SK-N-SH treated with all-trans-retinoic acid at 6 μM for 48 hours (cell line): ENCODE measurements at regions not wholly inside any gene's neighbourhood (a gene's known extent, or its start where the extent isn't known, plus 50 kb on each side); places are given as distances from the start of the nearest gene placed in this dataset.

Experiments used
- ATAC-seq: fragments of 200-7000 bp; cut with Tn5 transposase; 3 replicates; pipeline ENCODE4 v1.9.1; 2020; ENCODE audit warnings: mild to moderate bottlenecking, moderate library complexity
- ARNTL ChIP-seq: fragments of 450-650 bp; formaldehyde crosslinking; IDR thresholded peaks from 2 replicates; pipeline ENCODE4 v1.5.0; 2020; ENCODE audit warnings: low read depth, mild to moderate bottlenecking, moderate library complexity, borderline replicate concordance
- BACH2 ChIP-seq: fragments of 250-450 bp; sonication (Bioruptor Pico); IDR thresholded peaks from 2 replicates; pipeline ENCODE4 v1.9.0; 2021; ENCODE audit warnings: mild to moderate bottlenecking, borderline replicate concordance
- CSDC2 ChIP-seq: fragments of 250-450 bp; sonication (Bioruptor Pico); IDR thresholded peaks from 2 replicates; pipeline ENCODE4 v1.5.0; 2020; ENCODE audit warnings: mild to moderate bottlenecking, moderate library complexity
- CSRNP3 ChIP-seq: fragments of 250-450 bp; sonication (Bioruptor Pico); IDR thresholded peaks from 2 replicates; pipeline ENCODE4 v1.5.1; 2021; ENCODE audit warnings: mild to moderate bottlenecking, moderate library complexity
- ESRRG ChIP-seq: fragments of 250-450 bp; sonication (Bioruptor Pico); IDR thresholded peaks from 2 replicates; pipeline ENCODE4 v1.6.1; 2021; ENCODE audit warnings: mild to moderate bottlenecking
- GLIS3 ChIP-seq: fragments of 250-450 bp; sonication (Bioruptor Pico); IDR thresholded peaks from 2 replicates; pipeline ENCODE4 v1.5.0; 2020; ENCODE audit warnings: mild to moderate bottlenecking, moderate library complexity
- ISL1 ChIP-seq: fragments of 250-450 bp; sonication (Bioruptor Pico); IDR thresholded peaks from 2 replicates; pipeline ENCODE4 v2.1.2; 2022; ENCODE audit warnings: mild to moderate bottlenecking, moderate library complexity
- OSR1 ChIP-seq: fragments of 250-450 bp; sonication (Bioruptor Pico); IDR thresholded peaks from 2 replicates; pipeline ENCODE4 v1.8.0; 2022; ENCODE audit warnings: moderate library complexity, mild to moderate bottlenecking, inconsistent platforms
- PPARA ChIP-seq: fragments of 250-450 bp; sonication (Bioruptor Pico); IDR thresholded peaks from 2 replicates; pipeline ENCODE4 v1.5.0; 2020; ENCODE audit warnings: mild to moderate bottlenecking, borderline replicate concordance
- RARB ChIP-seq: fragments of 250-450 bp; sonication (Bioruptor Pico); IDR thresholded peaks from 2 replicates; pipeline ENCODE4 v1.8.0; 2021; ENCODE audit warnings: mild to moderate bottlenecking, moderate library complexity
- SNAI2 ChIP-seq: fragments of 250-450 bp; sonication (Bioruptor Pico); IDR thresholded peaks from 2 replicates; pipeline ENCODE4 v1.5.0; 2020; ENCODE audit warnings: mild to moderate bottlenecking, moderate library complexity
- TCF4 ChIP-seq: fragments of 250-450 bp; sonication (Bioruptor Pico); IDR thresholded peaks from 2 replicates; pipeline ENCODE4 v1.8.0; 2021; ENCODE audit warnings: mild to moderate bottlenecking, moderate library complexity, borderline replicate concordance
- TOX ChIP-seq: fragments of 250-450 bp; sonication (Bioruptor Pico); IDR thresholded peaks from 2 replicates; pipeline ENCODE4 v1.8.0; 2021; ENCODE audit warnings: mild to moderate bottlenecking, moderate library complexity, borderline replicate concordance
- ZC3H10 ChIP-seq: fragments of 250-450 bp; sonication (Bioruptor Pico); IDR thresholded peaks from 2 replicates; pipeline ENCODE4 v1.5.1; 2021; ENCODE audit warnings: mild to moderate bottlenecking, moderate library complexity
- ZFP30 ChIP-seq: fragments of 450-650 bp; formaldehyde crosslinking; IDR thresholded peaks from 2 replicates; pipeline ENCODE4 v1.5.0; 2022; ENCODE audit warnings: mild to moderate bottlenecking, moderate library complexity
- ZNF565 ChIP-seq: fragments of 450-650 bp; formaldehyde crosslinking; conservative IDR thresholded peaks from 2 replicates; pipeline ENCODE4 v1.5.0; 2020; ENCODE audit warnings: low read depth, mild to moderate bottlenecking, moderate library complexity
- ZNF70 ChIP-seq: fragments of 450-650 bp; formaldehyde crosslinking; IDR thresholded peaks from 2 replicates; pipeline ENCODE4 v1.5.0; 2020; ENCODE audit warnings: mild to moderate bottlenecking, moderate library complexity
- ZNF8 ChIP-seq: fragments of 450-650 bp; formaldehyde crosslinking; IDR thresholded peaks from 2 replicates; pipeline ENCODE4 v1.5.0; 2020; ENCODE audit warnings: mild to moderate bottlenecking, moderate library complexity
- TF ChIP-seq, protein P1 (sequence below): fragments of 250-450 bp; sonication (Bioruptor Pico); IDR thresholded peaks from 2 replicates; pipeline ENCODE4 v1.5.1; 2020; ENCODE audit warnings: low read depth, mild to moderate bottlenecking, moderate library complexity
- TF ChIP-seq, protein P2 (sequence below): fragments of 250-450 bp; sonication (Bioruptor Pico); IDR thresholded peaks from 2 replicates; pipeline ENCODE4 v1.8.0; 2021; ENCODE audit warnings: low read depth, mild to moderate bottlenecking, moderate library complexity, borderline replicate concordance
- TF ChIP-seq, protein P3 (sequence below): fragments of 250-450 bp; sonication (Bioruptor Pico); IDR thresholded peaks from 2 replicates; pipeline ENCODE4 v1.5.0; 2020; ENCODE audit warnings: mild to moderate bottlenecking, moderate library complexity
- TF ChIP-seq, protein P4 (sequence below): fragments of 250-450 bp; sonication (Bioruptor Pico); IDR thresholded peaks from 2 replicates; pipeline ENCODE4 v1.8.0; 2020; ENCODE audit warnings: mild to moderate bottlenecking, moderate library complexity, borderline replicate concordance

DNA sequence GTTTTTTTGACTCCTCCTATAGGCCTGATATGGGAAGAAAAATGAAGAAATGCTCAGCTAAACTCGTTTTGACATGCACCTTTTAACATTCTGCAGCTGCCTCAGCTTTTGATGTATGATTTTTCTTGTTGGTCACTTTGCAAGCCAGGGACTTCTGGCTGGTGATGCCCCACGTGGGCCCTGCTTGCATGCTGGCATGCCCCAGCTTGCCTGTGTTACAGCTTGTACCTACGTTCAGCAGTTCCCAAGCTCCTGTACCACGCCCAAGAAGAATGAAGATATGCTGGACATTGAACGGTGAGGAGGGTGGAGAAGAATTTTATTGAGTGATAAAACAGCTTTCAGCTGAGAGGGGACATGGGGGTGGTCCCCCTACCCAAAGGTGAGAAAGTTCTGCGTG, 245.6 kb upstream of the FZD8 start (continued):
- TF ChIP-seq, protein P1, sequence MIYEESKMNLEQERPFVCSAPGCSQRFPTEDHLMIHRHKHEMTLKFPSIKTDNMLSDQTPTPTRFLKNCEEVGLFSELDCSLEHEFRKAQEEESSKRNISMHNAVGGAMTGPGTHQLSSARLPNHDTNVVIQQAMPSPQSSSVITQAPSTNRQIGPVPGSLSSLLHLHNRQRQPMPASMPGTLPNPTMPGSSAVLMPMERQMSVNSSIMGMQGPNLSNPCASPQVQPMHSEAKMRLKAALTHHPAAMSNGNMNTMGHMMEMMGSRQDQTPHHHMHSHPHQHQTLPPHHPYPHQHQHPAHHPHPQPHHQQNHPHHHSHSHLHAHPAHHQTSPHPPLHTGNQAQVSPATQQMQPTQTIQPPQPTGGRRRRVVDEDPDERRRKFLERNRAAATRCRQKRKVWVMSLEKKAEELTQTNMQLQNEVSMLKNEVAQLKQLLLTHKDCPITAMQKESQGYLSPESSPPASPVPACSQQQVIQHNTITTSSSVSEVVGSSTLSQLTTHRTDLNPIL (CRISPR knock-in tag): no peak

DNA sequence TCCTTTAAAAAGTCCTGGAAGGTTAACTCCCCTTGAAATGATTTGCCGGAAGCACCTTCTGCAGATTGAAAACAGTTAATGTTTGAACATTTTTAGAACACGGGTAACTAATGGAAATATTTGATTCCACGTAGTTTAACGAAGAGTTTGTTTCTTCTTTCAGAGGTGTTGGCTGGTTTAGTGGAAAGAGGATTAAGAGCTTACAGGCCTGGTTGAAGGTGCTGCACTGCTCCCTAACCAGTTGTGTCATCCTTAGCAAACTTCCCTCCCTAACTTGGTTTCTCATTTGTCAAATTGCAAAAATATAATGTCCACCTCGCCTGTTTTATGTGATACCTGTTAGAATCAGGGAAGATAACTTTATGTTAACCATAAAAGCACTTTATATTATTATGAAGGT, 243.0 kb upstream of the FZD8 start:
- TF ChIP-seq PPARA (CRISPR knock-in tag): no peak
- no peak for TF ChIP-seq TOX (CRISPR knock-in tag)
- TF ChIP-seq, protein P2, sequence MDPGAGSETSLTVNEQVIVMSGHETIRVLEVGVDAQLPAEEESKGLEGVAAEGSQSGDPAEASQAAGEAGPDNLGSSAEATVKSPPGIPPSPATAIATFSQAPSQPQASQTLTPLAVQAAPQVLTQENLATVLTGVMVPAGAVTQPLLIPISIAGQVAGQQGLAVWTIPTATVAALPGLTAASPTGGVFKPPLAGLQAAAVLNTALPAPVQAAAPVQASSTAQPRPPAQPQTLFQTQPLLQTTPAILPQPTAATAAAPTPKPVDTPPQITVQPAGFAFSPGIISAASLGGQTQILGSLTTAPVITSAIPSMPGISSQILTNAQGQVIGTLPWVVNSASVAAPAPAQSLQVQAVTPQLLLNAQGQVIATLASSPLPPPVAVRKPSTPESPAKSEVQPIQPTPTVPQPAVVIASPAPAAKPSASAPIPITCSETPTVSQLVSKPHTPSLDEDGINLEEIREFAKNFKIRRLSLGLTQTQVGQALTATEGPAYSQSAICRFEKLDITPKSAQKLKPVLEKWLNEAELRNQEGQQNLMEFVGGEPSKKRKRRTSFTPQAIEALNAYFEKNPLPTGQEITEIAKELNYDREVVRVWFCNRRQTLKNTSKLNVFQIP (CRISPR knock-in tag): no peak
- no peak for TF ChIP-seq BACH2 (CRISPR knock-in tag)
- no peak for TF ChIP-seq ZFP30 (CRISPR knock-in tag)
- TF ChIP-seq, protein P1 (CRISPR knock-in tag): no peak
- no peak for TF ChIP-seq OSR1 (CRISPR knock-in tag)
- no peak for TF ChIP-seq CSDC2 (CRISPR knock-in tag)
- no peak for TF ChIP-seq CSRNP3 (CRISPR knock-in tag)
- TF ChIP-seq ISL1 (CRISPR knock-in tag): no peak
- no peak for TF ChIP-seq ZNF8 (CRISPR knock-in tag)
- no peak for TF ChIP-seq SNAI2 (CRISPR knock-in tag)
- TF ChIP-seq RARB (CRISPR knock-in tag): no peak
- TF ChIP-seq, protein P3, sequence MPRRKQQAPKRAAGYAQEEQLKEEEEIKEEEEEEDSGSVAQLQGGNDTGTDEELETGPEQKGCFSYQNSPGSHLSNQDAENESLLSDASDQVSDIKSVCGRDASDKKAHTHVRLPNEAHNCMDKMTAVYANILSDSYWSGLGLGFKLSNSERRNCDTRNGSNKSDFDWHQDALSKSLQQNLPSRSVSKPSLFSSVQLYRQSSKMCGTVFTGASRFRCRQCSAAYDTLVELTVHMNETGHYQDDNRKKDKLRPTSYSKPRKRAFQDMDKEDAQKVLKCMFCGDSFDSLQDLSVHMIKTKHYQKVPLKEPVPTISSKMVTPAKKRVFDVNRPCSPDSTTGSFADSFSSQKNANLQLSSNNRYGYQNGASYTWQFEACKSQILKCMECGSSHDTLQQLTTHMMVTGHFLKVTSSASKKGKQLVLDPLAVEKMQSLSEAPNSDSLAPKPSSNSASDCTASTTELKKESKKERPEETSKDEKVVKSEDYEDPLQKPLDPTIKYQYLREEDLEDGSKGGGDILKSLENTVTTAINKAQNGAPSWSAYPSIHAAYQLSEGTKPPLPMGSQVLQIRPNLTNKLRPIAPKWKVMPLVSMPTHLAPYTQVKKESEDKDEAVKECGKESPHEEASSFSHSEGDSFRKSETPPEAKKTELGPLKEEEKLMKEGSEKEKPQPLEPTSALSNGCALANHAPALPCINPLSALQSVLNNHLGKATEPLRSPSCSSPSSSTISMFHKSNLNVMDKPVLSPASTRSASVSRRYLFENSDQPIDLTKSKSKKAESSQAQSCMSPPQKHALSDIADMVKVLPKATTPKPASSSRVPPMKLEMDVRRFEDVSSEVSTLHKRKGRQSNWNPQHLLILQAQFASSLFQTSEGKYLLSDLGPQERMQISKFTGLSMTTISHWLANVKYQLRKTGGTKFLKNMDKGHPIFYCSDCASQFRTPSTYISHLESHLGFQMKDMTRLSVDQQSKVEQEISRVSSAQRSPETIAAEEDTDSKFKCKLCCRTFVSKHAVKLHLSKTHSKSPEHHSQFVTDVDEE (CRISPR knock-in tag): no peak
- TF ChIP-seq ESRRG (CRISPR knock-in tag): no peak
- no peak for TF ChIP-seq GLIS3 (CRISPR knock-in tag)
- TF ChIP-seq ZNF565 (CRISPR knock-in tag): no peak
- no peak for TF ChIP-seq ARNTL
- no peak for TF ChIP-seq ZNF70 (CRISPR knock-in tag)
- TF ChIP-seq ZC3H10: no peak
- ATAC-seq: no peak

DNA sequence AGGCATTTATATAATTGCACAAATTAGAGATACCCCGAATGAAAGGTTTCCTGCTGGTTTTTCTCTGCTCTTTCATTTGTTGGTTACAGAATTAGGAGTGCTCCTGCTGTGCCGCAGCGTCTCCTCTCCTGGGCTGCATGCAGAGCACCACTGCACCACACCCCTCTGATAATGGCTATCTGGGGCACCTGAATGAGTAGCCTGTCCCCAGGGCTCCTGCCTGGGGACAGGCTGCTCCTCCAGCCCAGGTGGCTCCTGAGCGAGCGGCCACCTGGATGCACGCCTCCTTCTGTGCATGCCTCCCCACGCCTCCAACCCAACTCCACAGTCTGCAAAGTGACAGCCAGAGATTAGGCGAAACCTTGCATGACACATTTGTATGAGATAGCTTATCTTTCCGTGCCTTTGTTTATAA, 242.6 kb upstream of the FZD8 start:
- ATAC-seq: no peak

More for the DNA sequence above, 242.6 kb upstream of the FZD8 start:
- TF ChIP-seq TCF4 (CRISPR knock-in tag) (no peak), ZNF70 (CRISPR knock-in tag) (no peak), PPARA (CRISPR knock-in tag) (no peak), CSRNP3 (CRISPR knock-in tag) (no peak), ARNTL (no peak), SNAI2 (CRISPR knock-in tag) (no peak), CSDC2 (CRISPR knock-in tag) (no peak), ZNF565 (CRISPR knock-in tag) (no peak), GLIS3 (CRISPR knock-in tag) (no peak), ESRRG (CRISPR knock-in tag) (no peak), TOX (CRISPR knock-in tag) (no peak), ZFP30 (CRISPR knock-in tag) (no peak), ZNF8 (CRISPR knock-in tag) (no peak)
- TF ChIP-seq, protein P2 (CRISPR knock-in tag): no peak
- TF ChIP-seq, protein P4, sequence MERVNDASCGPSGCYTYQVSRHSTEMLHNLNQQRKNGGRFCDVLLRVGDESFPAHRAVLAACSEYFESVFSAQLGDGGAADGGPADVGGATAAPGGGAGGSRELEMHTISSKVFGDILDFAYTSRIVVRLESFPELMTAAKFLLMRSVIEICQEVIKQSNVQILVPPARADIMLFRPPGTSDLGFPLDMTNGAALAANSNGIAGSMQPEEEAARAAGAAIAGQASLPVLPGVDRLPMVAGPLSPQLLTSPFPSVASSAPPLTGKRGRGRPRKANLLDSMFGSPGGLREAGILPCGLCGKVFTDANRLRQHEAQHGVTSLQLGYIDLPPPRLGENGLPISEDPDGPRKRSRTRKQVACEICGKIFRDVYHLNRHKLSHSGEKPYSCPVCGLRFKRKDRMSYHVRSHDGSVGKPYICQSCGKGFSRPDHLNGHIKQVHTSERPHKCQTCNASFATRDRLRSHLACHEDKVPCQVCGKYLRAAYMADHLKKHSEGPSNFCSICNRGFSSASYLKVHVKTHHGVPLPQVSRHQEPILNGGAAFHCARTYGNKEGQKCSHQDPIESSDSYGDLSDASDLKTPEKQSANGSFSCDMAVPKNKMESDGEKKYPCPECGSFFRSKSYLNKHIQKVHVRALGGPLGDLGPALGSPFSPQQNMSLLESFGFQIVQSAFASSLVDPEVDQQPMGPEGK (CRISPR knock-in tag): no peak
